ENCODE measurements at regions not wholly inside any gene's neighbourhood (a gene's known extent, or its start where the extent isn't known, plus 50 kb on each side); places are given as distances from the start of the nearest gene placed in this dataset.

- no peak for DNase-seq
Observed at GRCh38 chr2:160970052-160970965, 189.9 kb upstream of the TANK start.

GRCh38 chr2:160973991-160974390, 186.2 kb upstream of the TANK start:
- DNase-seq: no peak

GRCh38 chr2:160974803-160975202, 185.4 kb upstream of the TANK start:
- DNase-seq: no peak

GRCh38 chr2:160976797-160977196, 183.4 kb upstream of the TANK start:
- DNase-seq: no peak

GRCh38 chr2:160977376-160977775, 182.9 kb upstream of the TANK start:
- DNase-seq: no peak

GRCh38 chr2:160977854-160978253, 182.4 kb upstream of the TANK start:
- no peak for DNase-seq

GRCh38 chr2:160984426-160985077, 175.7 kb upstream of the TANK start:
- DNase-seq: no peak

- no peak for DNase-seq
Observed at GRCh38 chr2:160989778-160990177, 170.4 kb upstream of the TANK start.

- DNase-seq: no peak
Observed at GRCh38 chr2:160993654-160994061, 166.6 kb upstream of the TANK start.

GRCh38 chr2:160994141-160995002, 165.9 kb upstream of the TANK start:
- DNase-seq: peak; percentile 54

GRCh38 chr2:160996584-160996983, 163.6 kb upstream of the TANK start:
- no peak for DNase-seq

- no peak for DNase-seq
Observed at GRCh38 chr2:161004379-161004778, 155.8 kb upstream of the TANK start.

GRCh38 chr2:161005170-161005569, 155.1 kb upstream of the TANK start:
- DNase-seq: no peak

GRCh38 chr2:161008311-161008710, 151.9 kb upstream of the TANK start:
- DNase-seq: no peak

GRCh38 chr2:161010503-161011015, 149.7 kb upstream of the TANK start:
- no peak for DNase-seq

- DNase-seq: no peak
Observed at GRCh38 chr2:161017780-161018470, 142.3 kb upstream of the TANK start.

GRCh38 chr2:161019311-161019710, 140.9 kb upstream of the TANK start:
- DNase-seq: no peak

GRCh38 chr2:161020437-161020836, 139.8 kb upstream of the TANK start:
- no peak for DNase-seq

GRCh38 chr2:161028581-161028980, 131.6 kb upstream of the TANK start:
- DNase-seq: no peak

GRCh38 chr2:161029321-161029720, 130.9 kb upstream of the TANK start:
- no peak for DNase-seq

- DNase-seq: no peak
Observed at GRCh38 chr2:161030260-161031063, 129.8 kb upstream of the TANK start.

All from T-helper 9 cell (primary cell).